HEK293T (cell line): ENCODE measurements at regions not wholly inside any gene's neighbourhood (a gene's known extent, or its start where the extent isn't known, plus 50 kb on each side); places are given as distances from the start of the nearest gene placed in this dataset.

Experiments used
- CTCF ChIA-PET: fragments of 350-600 bp; formaldehyde crosslinking; extraction: SDS; loops from one replicate; lab custom pipeline; 2021; ENCODE audit warnings: antibody characterized with exemption, inconsistent platforms; lab: Yijun Ruan, JAX
- POLR2A ChIA-PET: fragments of 350-600 bp; formaldehyde crosslinking; extraction: SDS; loops from one replicate; lab custom pipeline; 2020; ENCODE audit warnings: antibody characterized with exemption, inconsistent platforms; lab: Yijun Ruan, JAX
- DNase-seq: peaks from one replicate; pipeline ENCODE4 v3.0.0; 2012; ENCODE audit warnings: mixed read lengths; ENCODE audit errors: extremely low spot score
- ARNT ChIP-seq: fragments of 450-650 bp; IDR thresholded peaks from 2 replicates; pipeline ENCODE4 v1.6.1; 2017; ENCODE audit warnings: mild to moderate bottlenecking
- BHLHE40 ChIP-seq: fragments of 450-650 bp; IDR thresholded peaks from 2 replicates; pipeline ENCODE4 v1.6.1; 2016; ENCODE audit warnings: mild to moderate bottlenecking, moderate library complexity, borderline replicate concordance
- CTBP1 ChIP-seq: fragments of 450-650 bp; IDR thresholded peaks from 2 replicates; pipeline ENCODE4 v1.6.1; 2016; ENCODE audit warnings: borderline replicate concordance
- ELF4 ChIP-seq: fragments of 450-650 bp; IDR thresholded peaks from 2 replicates; pipeline ENCODE4 v1.6.1; 2017; ENCODE audit warnings: antibody characterized with exemption
- FOXA1 ChIP-seq: fragments of 450-650 bp; IDR thresholded peaks from 2 replicates; pipeline ENCODE4 v1.6.1; 2016; ENCODE audit warnings: mild to moderate bottlenecking
- FOXK2 ChIP-seq: fragments of 450-650 bp; IDR thresholded peaks from 2 replicates; pipeline ENCODE4 v1.6.1; 2016; ENCODE audit warnings: mild to moderate bottlenecking
- FOXM1 ChIP-seq: fragments of 450-650 bp; IDR thresholded peaks from 2 replicates; pipeline ENCODE4 v1.6.1; 2017; ENCODE audit warnings: mild to moderate bottlenecking, borderline replicate concordance
- HDGF ChIP-seq: fragments of 450-650 bp; IDR thresholded peaks from 2 replicates; pipeline ENCODE4 v1.6.1; 2017; ENCODE audit warnings: antibody characterized with exemption, borderline replicate concordance
- L3MBTL2 ChIP-seq: fragments of 450-650 bp; conservative IDR thresholded peaks from 2 replicates; pipeline ENCODE4 v1.6.1; 2016; ENCODE audit warnings: mild to moderate bottlenecking
- NFRKB ChIP-seq: fragments of 450-650 bp; IDR thresholded peaks from 2 replicates; pipeline ENCODE4 v1.6.1; 2016; ENCODE audit warnings: mild to moderate bottlenecking, moderate library complexity
- SP1 ChIP-seq: fragments of 450-650 bp; IDR thresholded peaks from 2 replicates; pipeline ENCODE4 v1.6.1; 2017
- SUZ12 ChIP-seq: fragments of 450-650 bp; IDR thresholded peaks from 2 replicates; pipeline ENCODE4 v1.6.1; 2016; ENCODE audit warnings: mild to moderate bottlenecking
- TARDBP ChIP-seq: fragments of 450-650 bp; IDR thresholded peaks from 2 replicates; pipeline ENCODE4 v1.6.1; 2016
- ZNF384 ChIP-seq: fragments of 450-650 bp; IDR thresholded peaks from 2 replicates; pipeline ENCODE4 v1.6.1; 2016
- TF ChIP-seq, protein P1 (sequence below): fragments of 450-650 bp; IDR thresholded peaks from 2 replicates; pipeline ENCODE4 v1.6.1; 2016

GRCh38 chr6:140817176-140817575, 1315.5 kb upstream of the GJE1 start:
- POLR2A ChIA-PET, result interaction anchor here (0.7 kb wide), 1 partner anchor 179 kb away, joined by 3 read pairs; no protein-coding TSS in a partner anchor
- TF ChIP-seq, protein P1, sequence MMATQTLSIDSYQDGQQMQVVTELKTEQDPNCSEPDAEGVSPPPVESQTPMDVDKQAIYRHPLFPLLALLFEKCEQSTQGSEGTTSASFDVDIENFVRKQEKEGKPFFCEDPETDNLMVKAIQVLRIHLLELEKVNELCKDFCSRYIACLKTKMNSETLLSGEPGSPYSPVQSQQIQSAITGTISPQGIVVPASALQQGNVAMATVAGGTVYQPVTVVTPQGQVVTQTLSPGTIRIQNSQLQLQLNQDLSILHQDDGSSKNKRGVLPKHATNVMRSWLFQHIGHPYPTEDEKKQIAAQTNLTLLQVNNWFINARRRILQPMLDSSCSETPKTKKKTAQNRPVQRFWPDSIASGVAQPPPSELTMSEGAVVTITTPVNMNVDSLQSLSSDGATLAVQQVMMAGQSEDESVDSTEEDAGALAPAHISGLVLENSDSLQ, result no peak
- no peak for TF ChIP-seq SP1
- no peak for TF ChIP-seq SUZ12
- no peak for TF ChIP-seq ZNF384
- TF ChIP-seq FOXA1, result no peak
- CTCF ChIA-PET, result no interaction called here
- no peak for DNase-seq

DNA sequence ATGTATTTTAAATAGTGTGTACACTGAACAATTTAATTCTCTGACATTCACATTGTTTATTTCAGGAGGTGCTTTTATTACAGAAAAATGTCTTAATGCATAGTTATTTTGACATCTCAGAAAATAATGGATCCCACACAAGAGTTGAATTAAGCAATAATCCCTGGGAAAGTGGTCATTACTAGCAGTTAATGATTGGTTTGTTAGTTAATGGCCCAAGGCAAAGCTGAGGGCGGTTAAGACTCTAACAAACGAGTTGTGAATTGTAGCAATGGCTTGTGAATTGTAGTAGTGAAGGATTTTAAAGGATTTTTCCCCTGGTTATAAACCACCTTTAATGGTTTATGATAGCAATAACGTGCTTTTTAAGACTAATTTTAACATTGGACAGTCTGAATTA, 1316.0 kb upstream of the GJE1 start:
- no peak for TF ChIP-seq FOXA1
- TF ChIP-seq, protein P1, result no peak
- TF ChIP-seq ZNF384, result no peak
- no peak for TF ChIP-seq NFRKB
- TF ChIP-seq L3MBTL2, result no peak
- TF ChIP-seq TARDBP, result no peak
- TF ChIP-seq BHLHE40, result no peak
- TF ChIP-seq SP1, result no peak
- CTCF ChIA-PET, result no interaction called here
- no peak for DNase-seq
- POLR2A ChIA-PET, result no interaction called here

DNA sequence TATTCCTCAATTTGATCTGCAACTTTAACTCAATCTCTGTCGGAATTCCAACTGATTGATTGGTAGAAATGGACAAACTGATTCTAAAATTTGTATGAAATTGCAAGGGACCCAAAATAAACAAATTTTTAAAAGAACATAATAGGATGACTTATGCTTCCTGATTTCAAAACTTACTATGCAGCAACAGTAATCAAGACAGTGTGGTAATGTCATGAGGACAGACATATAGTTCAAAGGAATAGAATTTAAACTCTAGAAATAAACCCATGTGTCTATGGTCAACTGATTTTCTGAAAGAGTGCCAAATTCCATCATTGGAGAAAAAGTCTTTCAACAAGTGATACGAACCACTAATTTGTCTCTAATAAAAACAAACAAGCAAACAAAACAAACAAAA, 1320.1 kb upstream of the GJE1 start:
- ChIA-PET CTCF (no interaction called here), POLR2A (no interaction called here)
- no peak for DNase-seq
- TF ChIP-seq FOXA1, result no peak
- no peak for TF ChIP-seq ARNT

DNA sequence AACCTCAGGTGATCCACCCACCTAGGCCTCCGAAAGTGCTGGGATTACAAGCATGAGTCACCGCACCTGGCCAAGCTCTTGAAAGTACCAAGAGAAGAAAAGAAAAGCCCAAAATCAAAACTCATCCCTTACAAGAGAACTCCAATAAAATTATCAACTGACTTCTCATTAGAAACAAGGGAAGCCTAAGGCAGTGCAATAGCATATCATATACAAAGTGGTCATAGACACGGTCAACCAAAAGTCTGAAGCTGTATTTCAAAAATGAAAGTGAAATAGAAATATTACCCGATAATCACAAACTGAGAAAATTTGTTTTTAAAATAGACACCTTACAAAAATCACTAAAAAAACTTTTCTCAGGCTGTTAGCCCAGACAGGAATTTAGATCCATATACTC, 1321.1 kb upstream of the GJE1 start:
- ChIA-PET POLR2A (no interaction called here), CTCF (interaction anchor here (0.7 kb wide), 1 partner anchor 168 kb away, joined by 3 read pairs; no protein-coding TSS in a partner anchor)
- TF ChIP-seq ZNF384 (no peak), ARNT (no peak), SUZ12 (no peak), TARDBP (no peak), FOXM1 (no peak), SP1 (no peak)

GRCh38 chr6:140809694-140810101, 1323.0 kb upstream of the GJE1 start:
- CTCF ChIA-PET, result no interaction called here
- POLR2A ChIA-PET, result no interaction called here
- DNase-seq, result no peak
- TF ChIP-seq ARNT, result no peak
- no peak for TF ChIP-seq TARDBP
- no peak for TF ChIP-seq FOXK2
- no peak for TF ChIP-seq SUZ12
- no peak for TF ChIP-seq NFRKB
- no peak for TF ChIP-seq L3MBTL2

More for the DNA sequence above, 1321.1 kb upstream of the GJE1 start:
- DNase-seq, result no peak

DNA sequence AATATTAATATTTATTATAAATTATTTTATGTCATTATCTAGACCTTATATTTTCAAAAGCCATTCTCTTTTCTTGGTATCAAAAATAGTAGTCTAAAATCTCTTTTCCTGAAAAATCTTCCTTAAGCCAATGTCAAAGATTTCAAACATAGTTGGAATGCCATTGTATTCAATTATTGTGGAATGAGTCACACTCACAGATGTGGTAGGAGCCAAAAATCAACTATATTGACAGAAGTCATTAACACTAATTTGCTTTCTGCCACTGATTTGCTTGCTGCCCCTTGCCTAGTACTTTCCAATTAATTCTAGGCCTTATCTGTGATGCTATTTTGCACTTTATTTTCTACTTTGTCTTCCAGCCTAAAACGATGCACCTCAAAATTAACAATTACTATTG, 1326.3 kb upstream of the GJE1 start:
- DNase-seq, result no peak
- POLR2A ChIA-PET, result no interaction called here
- CTCF ChIA-PET, result no interaction called here
- TF ChIP-seq HDGF, result no peak
- TF ChIP-seq SP1, result no peak

- CTCF ChIA-PET, result no interaction called here
- no peak for DNase-seq
- POLR2A ChIA-PET, result no interaction called here
- no peak for TF ChIP-seq FOXM1
- no peak for TF ChIP-seq TARDBP
- TF ChIP-seq ELF4, result no peak
- TF ChIP-seq BHLHE40, result no peak
- TF ChIP-seq FOXK2, result no peak
- TF ChIP-seq ARNT, result no peak
- TF ChIP-seq, protein P1, result no peak
- TF ChIP-seq ZNF384, result no peak
- no peak for TF ChIP-seq NFRKB
- no peak for TF ChIP-seq HDGF
- TF ChIP-seq L3MBTL2, result no peak
- TF ChIP-seq FOXA1, result no peak
- no peak for TF ChIP-seq SP1
- TF ChIP-seq CTBP1, result no peak
- TF ChIP-seq SUZ12, result no peak
Observed at GRCh38 chr6:140794544-140794943, 1338.2 kb upstream of the GJE1 start.

DNA sequence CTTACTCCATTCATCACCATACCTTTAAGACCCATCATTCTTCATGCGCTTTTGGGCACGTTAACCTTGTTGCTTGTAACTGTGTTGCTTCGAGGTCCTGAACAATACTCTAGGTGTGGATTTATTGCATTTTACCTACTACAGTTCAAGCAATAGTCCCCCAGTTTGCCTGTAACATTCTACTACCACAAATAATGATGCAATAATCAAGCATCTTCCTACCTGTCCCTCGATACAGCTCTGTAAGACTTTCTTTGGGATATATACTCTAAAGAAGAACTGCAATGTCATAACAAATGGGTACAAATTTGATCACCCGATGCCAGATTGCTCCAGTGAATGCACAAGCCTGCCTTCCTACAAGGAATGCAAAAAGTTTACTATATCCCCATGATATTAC, 1342.6 kb upstream of the GJE1 start:
- no peak for DNase-seq
- CTCF ChIA-PET, result no interaction called here

More for the DNA sequence above, 1342.6 kb upstream of the GJE1 start:
- POLR2A ChIA-PET, result no interaction called here
- no peak for TF ChIP-seq L3MBTL2
- TF ChIP-seq ARNT, result no peak
- no peak for TF ChIP-seq TARDBP
- TF ChIP-seq ELF4, result no peak
- no peak for TF ChIP-seq BHLHE40
- no peak for TF ChIP-seq FOXA1
- TF ChIP-seq FOXK2, result no peak
